ENCODE measurements at regions not wholly inside any gene's neighbourhood (a gene's known extent, or its start where the extent isn't known, plus 50 kb on each side); places are given as distances from the start of the nearest gene placed in this dataset.

- DNase-seq (ENCODE audit: extremely low spot score in 2 of 2), result no peak
- intact Hi-C loops (cut with DNase I), result no loop called here
- no peak for TF ChIP-seq CTCF (IDR thresholded peaks at IDR 0.05)
- TF ChIP-seq POLR2AphosphoS5 (IDR thresholded peaks at IDR 0.05; ENCODE audit: insufficient read depth in 1 of 2, low read depth in 1 of 2), result no peak
- no peak for TF ChIP-seq POLR2A (IDR thresholded peaks at IDR 0.05)
- no peaks in the 10 kb centered on the region for H3K4me1 ChIP-seq
- H3K4me3 ChIP-seq, result no peak overlapping the region
- H3K27me3 ChIP-seq, result no peaks in the 10 kb centered on the region
- H3K36me3 ChIP-seq, result no peaks in the 10 kb centered on the region
- no peaks in the 10 kb centered on the region for H3K9me3 ChIP-seq
- H3K27ac ChIP-seq, result no peak overlapping the region
Observed at GRCh38 chr20:6644813-6645628, 122.5 kb upstream of the BMP2 start.

- Histone ChIP-seq H3K4me1 (no peaks in the 10 kb centered on the region), H3K27ac (no peak overlapping the region), H3K9me3 (no peaks in the 10 kb centered on the region), H3K36me3 (no peaks in the 10 kb centered on the region), H3K4me3 (no peak overlapping the region), H3K27me3 (no peaks in the 10 kb centered on the region)
- TF ChIP-seq POLR2AphosphoS5 (IDR thresholded peaks at IDR 0.05; ENCODE audit: insufficient read depth in 1 of 2, low read depth in 1 of 2), result no peak
- no peak for TF ChIP-seq CTCF (IDR thresholded peaks at IDR 0.05)
- TF ChIP-seq POLR2A (IDR thresholded peaks at IDR 0.05), result no peak
- intact Hi-C loops (cut with DNase I), result no loop called here
- DNase-seq (ENCODE audit: extremely low spot score in 2 of 2), result no peak
Observed at GRCh38 chr20:6641012-6641411, 126.5 kb upstream of the BMP2 start.

GRCh38 chr20:6637160-6637579 lies 130.3 kb upstream of the BMP2 start:
- intact Hi-C loops (cut with DNase I), result no loop called here
- no peaks in the 10 kb centered on the region for H3K9me3 ChIP-seq
- no peaks in the 10 kb centered on the region for H3K36me3 ChIP-seq
- no peak for DNase-seq (ENCODE audit: extremely low spot score in 2 of 2)
- H3K27ac ChIP-seq, result no peak overlapping the region
- no peaks in the 10 kb centered on the region for H3K4me1 ChIP-seq
- TF ChIP-seq POLR2A (IDR thresholded peaks at IDR 0.05) (no peak), CTCF (IDR thresholded peaks at IDR 0.05) (no peak), POLR2AphosphoS5 (IDR thresholded peaks at IDR 0.05; ENCODE audit: insufficient read depth in 1 of 2, low read depth in 1 of 2) (peak in 1 of 2 donors; percentile 20)
- no peak overlapping the region for H3K4me3 ChIP-seq
- H3K27me3 ChIP-seq, result no peaks in the 10 kb centered on the region

GRCh38 chr20:6636209-6637159 lies 131.0 kb upstream of the BMP2 start:
- no peak for TF ChIP-seq POLR2AphosphoS5 (IDR thresholded peaks at IDR 0.05; ENCODE audit: insufficient read depth in 1 of 2, low read depth in 1 of 2)
- no peak for TF ChIP-seq POLR2A (IDR thresholded peaks at IDR 0.05)
- peak in 1 of 3 experiments; percentile 32 for TF ChIP-seq CTCF (IDR thresholded peaks at IDR 0.05)
- DNase-seq (ENCODE audit: extremely low spot score in 2 of 2), result no peak
- intact Hi-C loops (cut with DNase I), result no loop called here
- Histone ChIP-seq H3K36me3 (no peaks in the 10 kb centered on the region), H3K9me3 (no peaks in the 10 kb centered on the region), H3K4me1 (no peaks in the 10 kb centered on the region), H3K4me3 (no peak overlapping the region), H3K27ac (no peak overlapping the region), H3K27me3 (no peaks in the 10 kb centered on the region)

All from vagina (tissue), 2 donors.